GM18870 (cell line): ENCODE measurements at regions not wholly inside any gene's neighbourhood (a gene's known extent, or its start where the extent isn't known, plus 50 kb on each side); places are given as distances from the start of the nearest gene placed in this dataset.
A peak's percentile ranks its signal among the peaks of the same experiment; 100 is the strongest.
"Not testable (repeated sequence)": the region's sequence is repeated elsewhere in the genome, so short reads cannot be mapped to it uniquely, and the experiment has no call there.

Experiments
- ATAC-seq: cut with Tn5 transposase; IDR thresholded peaks from one replicate; pipeline ENCODE4 v1.9.1; 2021; ENCODE audit warnings: moderate library complexity; ENCODE audit not compliant: unreplicated experiment

GRCh38 chrX:964831-965416 lies 247.5 kb downstream of the CRLF2 start:
- ATAC-seq: peak; percentile 61

- ATAC-seq: no peak
Observed at GRCh38 chrX:960821-961220, 251.6 kb downstream of the CRLF2 start.

GRCh38 chrX:959595-959994 lies 252.9 kb downstream of the CRLF2 start:
- ATAC-seq: no peak

GRCh38 chrX:955168-955781 lies 257.2 kb downstream of the CRLF2 start:
- not testable (repeated sequence) for ATAC-seq

- ATAC-seq: no peak
Observed at GRCh38 chrX:953879-954482, 258.5 kb downstream of the CRLF2 start.

GRCh38 chrX:952816-953215 lies 259.6 kb downstream of the CRLF2 start:
- no peak for ATAC-seq

GRCh38 chrX:947262-947661 lies 265.2 kb downstream of the CRLF2 start:
- not testable (repeated sequence) for ATAC-seq

- ATAC-seq: no peak
Observed at GRCh38 chrX:943035-943434, 269.4 kb downstream of the CRLF2 start.

- ATAC-seq: no peak
Observed at GRCh38 chrX:940691-941090, 271.8 kb downstream of the CRLF2 start.

GRCh38 chrX:936979-937769 lies 275.3 kb downstream of the CRLF2 start:
- ATAC-seq: no peak

GRCh38 chrX:933611-934010 lies 278.8 kb downstream of the CRLF2 start:
- no peak for ATAC-seq

GRCh38 chrX:928606-929005 lies 283.8 kb downstream of the CRLF2 start:
- no peak for ATAC-seq

- ATAC-seq: no peak
Observed at GRCh38 chrX:926991-927390, 285.5 kb downstream of the CRLF2 start.

GRCh38 chrX:926070-926469 lies 286.4 kb downstream of the CRLF2 start:
- no peak for ATAC-seq

- no peak for ATAC-seq
Observed at GRCh38 chrX:925652-926061, 286.8 kb downstream of the CRLF2 start.

GRCh38 chrX:925094-925493 lies 287.4 kb downstream of the CRLF2 start:
- ATAC-seq: no peak

- ATAC-seq: no peak
Observed at GRCh38 chrX:924017-924416, 288.4 kb downstream of the CRLF2 start.

GRCh38 chrX:920234-920799 lies 289.7 kb downstream of the SHOX start:
- no peak for ATAC-seq

- ATAC-seq: no peak
Observed at GRCh38 chrX:916230-916599, 285.6 kb downstream of the SHOX start.

GRCh38 chrX:915427-916229 lies 285.0 kb downstream of the SHOX start:
- no peak for ATAC-seq

GRCh38 chrX:914206-914605 lies 283.6 kb downstream of the SHOX start:
- no peak for ATAC-seq
